GM20000 (cell line): ENCODE measurements at regions not wholly inside any gene's neighbourhood (a gene's known extent, or its start where the extent isn't known, plus 50 kb on each side); places are given as distances from the start of the nearest gene placed in this dataset.

Experiments used
- DNase-seq: peaks from one replicate; pipeline ENCODE4 v3.0.0; 2012; ENCODE audit warnings: low spot score
- CTCF ChIP-seq: IDR thresholded peaks from 2 replicates; pipeline ENCODE4 v1.5.1; 2012; ENCODE audit warnings: mild to moderate bottlenecking, control low read depth; ENCODE audit errors: extremely low read depth, missing control alignments

- no peak for TF ChIP-seq CTCF
- no peak for DNase-seq
These were observed 284.2 kb upstream of the ATP2B1 start for GRCh38 chr12:89992668-89993451.

GRCh38 chr12:89991807-89992590 is 283.4 kb upstream of the ATP2B1 start:
- no peak for TF ChIP-seq CTCF
- DNase-seq = no peak

- no peak for TF ChIP-seq CTCF
- no peak for DNase-seq
These were observed 279.7 kb upstream of the ATP2B1 start for GRCh38 chr12:89988188-89988915.

- no peak for TF ChIP-seq CTCF
- no peak for DNase-seq
These were observed 277.3 kb upstream of the ATP2B1 start for GRCh38 chr12:89985935-89986334.

GRCh38 chr12:89984846-89985245 is 276.2 kb upstream of the ATP2B1 start:
- TF ChIP-seq CTCF = no peak
- DNase-seq = no peak

GRCh38 chr12:89983622-89984021 is 275.0 kb upstream of the ATP2B1 start:
- no peak for DNase-seq
- no peak for TF ChIP-seq CTCF

GRCh38 chr12:89980236-89980635 is 271.6 kb upstream of the ATP2B1 start:
- TF ChIP-seq CTCF = no peak
- no peak for DNase-seq
